OCI-LY3 (cell line): ENCODE measurements at regions not wholly inside any gene's neighbourhood (a gene's known extent, or its start where the extent isn't known, plus 50 kb on each side); places are given as distances from the start of the nearest gene placed in this dataset.

Source experiments
- CTCF ChIP-seq: fragments of 200-600, 300-600 bp; sonication (generic); IDR thresholded peaks from 2 replicates; pipeline ENCODE4 v1.5.1; 2014; ENCODE audit warnings: antibody characterized with exemption, low read length, low read depth
- EZH2phosphoT487 ChIP-seq: fragments of 200-600 bp; shearing (Covaris generic); IDR thresholded peaks from 2 replicates; pipeline ENCODE4 v1.6.1; 2018; ENCODE audit warnings: antibody characterized with exemption, mixed run types, low read depth

DNA sequence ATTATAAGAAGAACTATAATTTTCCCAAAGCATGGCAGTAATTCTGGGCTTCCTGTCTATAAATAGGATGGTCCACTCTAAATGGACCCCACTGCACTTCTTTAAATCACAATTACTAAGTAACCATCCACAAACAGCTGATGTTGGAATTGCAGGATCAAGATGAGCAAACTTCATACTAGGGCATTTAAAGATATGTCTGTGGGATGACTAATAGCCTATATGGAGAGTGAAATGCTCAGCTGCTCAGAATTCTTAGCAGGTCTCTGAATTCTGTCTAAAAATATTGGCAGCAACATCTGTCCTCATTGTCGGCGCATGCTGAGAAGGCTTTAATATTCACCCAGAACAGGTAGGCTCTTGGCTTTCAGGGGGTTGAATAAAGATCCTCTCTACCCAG is 140.4 kb downstream of the SATB1 start:
- TF ChIP-seq CTCF (no peak), EZH2phosphoT487 (no peak)
